ENCODE measurements at regions not wholly inside any gene's neighbourhood (a gene's known extent, or its start where the extent isn't known, plus 50 kb on each side); places are given as distances from the start of the nearest gene placed in this dataset.

GRCh38 chr11:45063669-45064068 is 82.8 kb upstream of the PRDM11 start:
- Histone ChIP-seq H3K9me3 (ENCODE audit: low read length) (peaks cover 7% of the 10 kb centered on the region; the same call in 1 of the 2 replicates), H3K4me3 (replicated peaks in 1 of 3; ENCODE audit: insufficient read depth in 1 of 3, low read depth in 2 of 3, low read length in 3 of 3) (no peak overlapping the region), H3K4me2 (ENCODE audit: low read depth, low read length) (no peak overlapping the region), H4K20me1 (ENCODE audit: insufficient read depth, low read length) (no peaks in the 10 kb centered on the region), H2AFZ (ENCODE audit: low read length) (no peak overlapping the region), H3K9ac (ENCODE audit: insufficient read depth, low read depth, low read length) (no peak overlapping the region), H3K27ac (ENCODE audit: extremely low read length, insufficient read depth, low read length) (no peak overlapping the region), H3K4me1 (ENCODE audit: insufficient read depth, low read length) (no peaks in the 10 kb centered on the region), H3K79me2 (ENCODE audit: insufficient read depth, low read length) (no peaks in the 10 kb centered on the region), H3K36me3 (replicated peaks in 1 of 2; ENCODE audit: control insufficient read depth in 1 of 2, insufficient read depth in 2 of 2, low read length in 2 of 2) (no peaks in the 10 kb centered on the region), H3K27me3 (ENCODE audit: control insufficient read depth in 1 of 2, insufficient read depth in 2 of 2, low read length in 2 of 2) (peaks cover 0 to under 1% of the 10 kb centered on the region in 2 experiments; a peak in 1 of 5 replicates)
- in situ Hi-C loops (cut with HindIII; ENCODE audit: extremely low pct_ligation_motif_present, low pct_unique_long_range_greater_than_20kb) (no loop called here), intact Hi-C loops (cut with micrococcal nuclease; ENCODE audit: unreplicated experiment) (no loop called here)
- BruUV-seq (replicated peaks), result no TSS peak
- DNase-seq (ENCODE audit: low spot score) (no peak), ATAC-seq (no peak), FAIRE-seq (no peak)
- TF ChIP-seq DNMT1 (CRISPR knock-in tag; IDR thresholded peaks at IDR 0.05), result no peak
- TF ChIP-seq NR1H2 (CRISPR knock-in tag; IDR thresholded peaks at IDR 0.05; ENCODE audit: borderline replicate concordance, low read depth), result no peak
- no peak for TF ChIP-seq ZNF761 (CRISPR knock-in tag; conservative IDR thresholded peaks at IDR 0.05)
- ChIA-PET CTCF (ENCODE audit: low intra/inter-chr PET ratio, low total read pairs) (no interaction called here), POLR2A (no interaction called here)
- WGBS (ENCODE audit: low lambda C conversion rate), result 0% methylated on average over 1 of the region's 1 CpG

- 4% methylated on average over 1 of the region's 1 CpG for WGBS (ENCODE audit: low lambda C conversion rate)
- in situ Hi-C loops (cut with HindIII; ENCODE audit: extremely low pct_ligation_motif_present, low pct_unique_long_range_greater_than_20kb), result no loop called here
Observed at GRCh38 chr11:45067966-45068365, 78.5 kb upstream of the PRDM11 start.

More at GRCh38 chr11:45067966-45068365, 78.5 kb upstream of the PRDM11 start:
- ATAC-seq, result no peak
- no TSS peak for BruUV-seq (replicated peaks)
- ChIA-PET POLR2A (no interaction called here), CTCF (ENCODE audit: low intra/inter-chr PET ratio, low total read pairs) (no interaction called here)
- H3K4me1 ChIP-seq (ENCODE audit: insufficient read depth, low read length), result no peaks in the 10 kb centered on the region
- no peak overlapping the region for H3K4me3 ChIP-seq (replicated peaks in 1 of 3; ENCODE audit: insufficient read depth in 1 of 3, low read depth in 2 of 3, low read length in 3 of 3)
- H3K36me3 ChIP-seq (replicated peaks in 1 of 2; ENCODE audit: control insufficient read depth in 1 of 2, insufficient read depth in 2 of 2, low read length in 2 of 2), result no peaks in the 10 kb centered on the region
- H3K4me2 ChIP-seq (ENCODE audit: low read depth, low read length), result no peak overlapping the region
- H3K79me2 ChIP-seq (ENCODE audit: insufficient read depth, low read length), result no peaks in the 10 kb centered on the region
- DNase-seq (ENCODE audit: low spot score), result no peak
- H3K27ac ChIP-seq (ENCODE audit: extremely low read length, insufficient read depth, low read length), result no peak overlapping the region
- H2AFZ ChIP-seq (ENCODE audit: low read length), result no peak overlapping the region
- peaks cover 2 to 21% of the 10 kb centered on the region in 2 experiments; a peak in 3 of 5 replicates for H3K27me3 ChIP-seq (ENCODE audit: control insufficient read depth in 1 of 2, insufficient read depth in 2 of 2, low read length in 2 of 2)
- TF ChIP-seq SPEN (CRISPR knock-in tag; IDR thresholded peaks at IDR 0.05; ENCODE audit: low read depth) (no peak), ZNF260 (CRISPR knock-in tag; IDR thresholded peaks at IDR 0.05; ENCODE audit: borderline replicate concordance, low read depth) (no peak), TOE1 (CRISPR knock-in tag; IDR thresholded peaks at IDR 0.05) (no peak), ZNF614 (CRISPR knock-in tag; IDR thresholded peaks at IDR 0.05; ENCODE audit: borderline replicate concordance) (no peak)
- no peak overlapping the region for H3K9ac ChIP-seq (ENCODE audit: insufficient read depth, low read depth, low read length)
- H4K20me1 ChIP-seq (ENCODE audit: insufficient read depth, low read length), result no peaks in the 10 kb centered on the region
- no peak for FAIRE-seq
- peaks cover 7% of the 10 kb centered on the region; the same call in 1 of the 2 replicates for H3K9me3 ChIP-seq (ENCODE audit: low read length)
- intact Hi-C loops (cut with micrococcal nuclease; ENCODE audit: unreplicated experiment), result no loop called here
